ENCODE measurements at regions not wholly inside any gene's neighbourhood (a gene's known extent, or its start where the extent isn't known, plus 50 kb on each side); places are given as distances from the start of the nearest gene placed in this dataset.

DNA sequence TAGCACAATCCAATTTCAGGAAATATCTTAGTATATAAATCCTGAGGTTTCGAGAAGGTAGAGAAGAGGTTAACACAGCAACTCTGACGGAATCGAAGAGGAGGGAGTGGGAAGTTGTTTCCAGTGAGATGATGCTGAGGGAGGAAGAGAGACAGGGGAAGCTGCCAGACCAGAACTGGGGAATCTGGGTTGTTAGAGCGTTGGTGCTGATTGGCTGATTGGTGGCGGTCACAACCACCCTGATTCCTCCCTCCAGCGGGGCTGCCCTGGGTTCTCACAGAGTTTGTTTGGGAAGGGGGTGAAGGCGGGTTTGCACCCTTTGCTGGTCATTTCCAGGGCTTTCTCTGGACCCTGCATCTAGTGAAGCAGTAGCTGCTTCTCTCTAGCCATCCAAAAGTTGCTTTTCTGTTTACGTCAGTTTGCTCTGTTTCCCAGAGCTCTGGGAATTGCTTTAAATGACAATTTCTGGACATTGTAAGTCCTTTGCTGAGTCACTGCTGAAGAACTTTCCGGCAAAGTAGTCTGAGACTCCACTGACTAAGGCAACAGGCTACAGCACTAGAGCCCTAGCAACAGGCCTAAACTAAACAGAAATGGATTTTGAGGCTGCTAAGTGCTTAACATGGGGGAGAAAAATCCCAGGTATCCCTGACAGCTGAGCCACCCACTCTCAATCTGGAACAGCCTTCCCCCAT is 90.1 kb downstream of the TENT5C start:
- WGBS, 2 donors (ENCODE audit: low coverage in 1 of 2), result 8 to 10% methylated on average over 3 to 9 of the region's 9 CpGs
- Histone ChIP-seq H3K27me3 (no peaks in the 10 kb centered on the region), H3K9me3 (no peaks in the 10 kb centered on the region), H3K4me1 (peaks cover 9 to 47% (median 9%) of the 10 kb centered on the region in 3 donors), H3K27ac (peak overlapping the region; percentile 80 to 93 (median 86)), H3K36me3 (no peaks in the 10 kb centered on the region), H3K4me3 (peak overlapping the region; percentile 10 to 31)
- peak; percentile 92 for TF ChIP-seq POLR2AphosphoS5 (IDR thresholded peaks at IDR 0.05)
- no peak for TF ChIP-seq POLR2A (IDR thresholded peaks at IDR 0.05)
- TF ChIP-seq EP300 (IDR thresholded peaks at IDR 0.05), result no peak
- peak; percentile 91 for ATAC-seq

- no peak overlapping the region for H3K4me3 ChIP-seq
- H3K27ac ChIP-seq, result peak overlapping the region; percentile 80 to 93 (median 86)
- no peak for ATAC-seq
- H3K36me3 ChIP-seq, result no peaks in the 10 kb centered on the region
- H3K9me3 ChIP-seq, result no peaks in the 10 kb centered on the region
- WGBS, 2 donors (ENCODE audit: low coverage in 1 of 2), result 8 to 38% methylated on average over 1 of the region's 1 CpG
- no peaks in the 10 kb centered on the region for H3K27me3 ChIP-seq
- TF ChIP-seq POLR2A (IDR thresholded peaks at IDR 0.05) (no peak), CTCF (IDR thresholded peaks at IDR 0.05) (no peak), POLR2AphosphoS5 (IDR thresholded peaks at IDR 0.05) (no peak), EP300 (IDR thresholded peaks at IDR 0.05) (no peak)
- peaks cover 9 to 47% (median 9%) of the 10 kb centered on the region in 3 donors for H3K4me1 ChIP-seq
Measured at GRCh38 chr1:117696561-117696960, 90.7 kb downstream of the TENT5C start.

- no peaks in the 10 kb centered on the region for H3K36me3 ChIP-seq
- H3K9me3 ChIP-seq, result no peaks in the 10 kb centered on the region
- TF ChIP-seq POLR2AphosphoS5 (IDR thresholded peaks at IDR 0.05) (no peak), CTCF (IDR thresholded peaks at IDR 0.05) (no peak), POLR2A (IDR thresholded peaks at IDR 0.05) (no peak), EP300 (IDR thresholded peaks at IDR 0.05) (no peak)
- H3K27me3 ChIP-seq, result no peaks in the 10 kb centered on the region
- peaks cover 9 to 47% (median 9%) of the 10 kb centered on the region in 3 donors for H3K4me1 ChIP-seq
- H3K4me3 ChIP-seq, result no peak overlapping the region
- ATAC-seq, result no peak
- H3K27ac ChIP-seq, result peak overlapping the region; percentile 80 to 93 (median 86)
Measured at GRCh38 chr1:117697220-117697781, 91.5 kb downstream of the TENT5C start.

DNA sequence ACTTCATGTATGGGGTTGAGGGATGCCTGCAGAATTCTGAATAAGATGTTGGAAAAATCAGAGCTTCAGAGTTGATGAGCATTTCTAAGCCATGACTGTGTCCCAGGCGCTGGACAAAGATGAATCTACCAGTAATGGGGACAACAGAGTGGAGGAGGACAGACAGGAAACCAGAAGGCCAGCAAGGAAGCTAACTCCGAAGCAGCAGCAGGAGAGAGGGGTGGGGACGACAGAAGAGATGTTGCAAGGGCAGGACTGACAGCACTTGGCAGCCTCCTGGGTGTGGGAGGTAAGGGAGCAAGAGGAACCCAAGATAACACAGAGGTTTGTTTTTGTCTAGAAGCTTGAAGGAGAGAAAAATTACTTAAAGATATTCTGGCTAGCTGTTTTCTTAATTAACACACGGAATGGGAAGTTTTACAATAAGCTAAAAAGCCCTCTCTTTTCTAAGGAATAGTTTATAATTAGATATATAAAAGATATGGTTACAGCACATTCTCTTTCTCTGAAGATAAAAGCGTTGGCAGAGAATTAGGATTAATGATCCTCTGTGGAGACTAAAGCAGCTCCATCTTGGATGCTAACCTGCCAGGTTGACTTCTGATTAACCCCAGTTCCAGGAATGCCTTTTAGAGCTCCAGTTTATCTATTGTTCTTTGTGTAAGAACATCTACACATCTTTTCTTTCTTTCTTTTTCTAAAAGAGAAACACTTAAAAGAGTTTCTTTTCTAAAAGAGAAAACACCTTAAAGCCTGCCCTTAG is 92.7 kb downstream of the TENT5C start:
- H3K4me3 ChIP-seq, result no peak overlapping the region
- peaks cover 9 to 47% (median 9%) of the 10 kb centered on the region in 3 donors for H3K4me1 ChIP-seq
- 26 to 32% methylated on average over 5 of the region's 5 CpGs for WGBS, 2 donors (ENCODE audit: low coverage in 1 of 2)
- H3K9me3 ChIP-seq, result no peaks in the 10 kb centered on the region
- peak overlapping the region in 1 of 4 donors; percentile 10 for H3K27ac ChIP-seq
- no peak for TF ChIP-seq EP300 (IDR thresholded peaks at IDR 0.05)
- peak; percentile 10 for TF ChIP-seq POLR2AphosphoS5 (IDR thresholded peaks at IDR 0.05)
- H3K36me3 ChIP-seq, result no peaks in the 10 kb centered on the region
- H3K27me3 ChIP-seq, result no peaks in the 10 kb centered on the region
- peak; percentile 26 for ATAC-seq

- Histone ChIP-seq H3K27ac (no peak overlapping the region), H3K9me3 (no peaks in the 10 kb centered on the region), H3K4me1 (peaks cover 9 to 35% (median 9%) of the 10 kb centered on the region in 3 donors), H3K27me3 (no peaks in the 10 kb centered on the region), H3K36me3 (no peaks in the 10 kb centered on the region), H3K4me3 (no peak overlapping the region)
- TF ChIP-seq CTCF (IDR thresholded peaks at IDR 0.05) (no peak), POLR2A (IDR thresholded peaks at IDR 0.05) (no peak), EP300 (IDR thresholded peaks at IDR 0.05) (no peak), POLR2AphosphoS5 (IDR thresholded peaks at IDR 0.05) (no peak)
- no peak for ATAC-seq
Measured at GRCh38 chr1:117699953-117700352, 94.1 kb downstream of the TENT5C start.

Data from gastroesophageal sphincter (tissue), 4 donors.